Mesodermal cell (in vitro differentiated cells): ENCODE measurements at regions not wholly inside any gene's neighbourhood (a gene's known extent, or its start where the extent isn't known, plus 50 kb on each side); places are given as distances from the start of the nearest gene placed in this dataset.
A peak's percentile ranks its signal among the peaks of the same experiment; 100 is the strongest.
"Not testable (repeated sequence)": the region's sequence is repeated elsewhere in the genome, so short reads cannot be mapped to it uniquely, and the experiment has no call there.

Experiments used
- H3K27ac ChIP-seq: 2 replicates; pipeline ENCODE4 v1.7.0; 2013; ENCODE audit warnings: mild to moderate bottlenecking, low read depth, low read length, moderate library complexity; ENCODE audit not compliant: severe bottlenecking
- H3K36me3 ChIP-seq: 2 replicates; pipeline ENCODE4 v1.7.1; 2013; ENCODE audit warnings: mild to moderate bottlenecking, low read length, moderate library complexity; ENCODE audit not compliant: control insufficient read depth, insufficient read depth
- H3K4me1 ChIP-seq: one replicate; pipeline ENCODE4 v1.7.1; 2013; ENCODE audit warnings: mild to moderate bottlenecking, low read length; ENCODE audit not compliant: insufficient read depth, control insufficient read depth, poor library complexity, severe bottlenecking
- H3K4me3 ChIP-seq: 2 replicates; pipeline ENCODE4 v1.7.0; 2013; ENCODE audit warnings: low read length, control low read depth, mild to moderate bottlenecking; ENCODE audit not compliant: insufficient read depth, poor library complexity, severe bottlenecking; ENCODE audit errors: extremely low read depth
- H3K9me3 ChIP-seq: 2 replicates; pipeline ENCODE4 v1.7.1; 2013; ENCODE audit warnings: mild to moderate bottlenecking, low read length, moderate library complexity; ENCODE audit not compliant: control insufficient read depth
- WGBS, 2 experiments: methylation state at CpG; one replicate each; pipeline ENCODE4 v1.1.5; 2013; ENCODE audit warnings: missing lambda C conversion rate in 2 of 2; ENCODE audit not compliant: insufficient coverage in 2 of 2; 5-methylcytosine and 5-hydroxymethylcytosine counted together

DNA sequence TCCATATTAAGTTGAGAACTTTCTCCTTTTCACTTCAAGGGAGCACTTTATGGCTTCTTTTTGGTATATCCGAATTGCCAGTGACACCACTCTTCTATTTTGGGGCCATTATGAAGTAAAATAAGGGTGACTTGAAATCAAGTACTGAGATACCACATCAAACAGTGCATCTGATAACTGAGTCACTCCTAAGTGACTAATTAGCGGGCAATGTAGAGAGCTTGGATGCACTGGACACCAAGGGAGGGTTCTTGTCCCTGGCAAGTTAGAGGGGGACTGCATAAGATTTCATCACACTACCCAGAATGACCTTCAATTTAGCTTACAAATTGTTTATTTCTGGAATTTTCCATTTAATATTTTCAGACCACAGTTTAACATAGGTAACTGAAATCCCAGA is 813.9 kb upstream of the CDH10 start:
- no peak overlapping the region for H3K4me3 ChIP-seq
- H3K27ac ChIP-seq, result no peak overlapping the region
- H3K9me3 ChIP-seq, result no peaks in the 10 kb centered on the region
- no CpG with 5 or more reads among the region's 2 CpGs for WGBS, 2 experiments
- H3K36me3 ChIP-seq, result no peaks in the 10 kb centered on the region
- H3K4me1 ChIP-seq, result peaks cover 3% of the 10 kb centered on the region

DNA sequence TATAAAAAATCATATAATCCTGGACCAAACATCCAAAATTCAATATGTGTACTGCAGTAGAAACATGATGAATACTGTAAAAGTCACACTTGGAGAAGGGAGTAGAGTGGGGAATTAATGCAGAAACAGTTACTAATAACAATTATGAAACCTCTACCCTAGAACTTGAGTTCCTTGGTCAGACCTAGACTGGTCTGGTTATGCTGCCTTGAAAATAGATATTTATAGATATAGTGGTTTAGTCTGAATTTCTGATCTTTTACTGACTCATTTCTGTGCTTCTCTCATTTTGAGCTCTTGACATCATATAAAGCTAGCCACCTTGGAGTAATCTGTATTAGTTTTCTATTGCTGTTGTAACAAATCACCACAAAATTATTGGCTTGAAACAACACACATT is 808.7 kb upstream of the CDH10 start:
- H3K4me1 ChIP-seq, result peaks cover 4% of the 10 kb centered on the region
- H3K27ac ChIP-seq, result no peak overlapping the region
- no peaks in the 10 kb centered on the region for H3K36me3 ChIP-seq
- H3K4me3 ChIP-seq, result no peak overlapping the region
- H3K9me3 ChIP-seq, result no peaks in the 10 kb centered on the region

DNA sequence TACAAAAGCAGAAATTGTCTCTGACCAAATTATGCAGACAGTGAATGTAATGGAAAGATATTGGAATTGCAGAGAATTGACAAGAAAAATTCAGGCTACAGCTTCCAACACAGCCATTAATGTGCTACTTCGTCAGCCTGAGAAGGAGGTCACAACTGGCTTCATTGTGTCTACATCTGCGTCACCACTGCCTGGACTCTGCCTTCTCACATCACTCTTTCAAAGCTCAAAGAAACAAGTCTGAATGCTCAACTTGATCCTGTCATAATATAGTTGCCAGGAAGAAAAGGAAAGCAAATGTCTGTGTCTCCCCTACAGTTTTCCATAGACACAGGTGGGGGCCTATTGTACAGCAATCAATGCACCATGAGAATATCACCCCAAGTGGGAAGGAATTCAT is 806.5 kb upstream of the CDH10 start:
- no CpG with 5 or more reads among the region's 2 CpGs for WGBS, 2 experiments
- no peaks in the 10 kb centered on the region for H3K36me3 ChIP-seq
- H3K9me3 ChIP-seq, result no peaks in the 10 kb centered on the region
- no peak overlapping the region for H3K27ac ChIP-seq
- H3K4me1 ChIP-seq, result peaks cover 9% of the 10 kb centered on the region
- H3K4me3 ChIP-seq, result no peak overlapping the region

DNA sequence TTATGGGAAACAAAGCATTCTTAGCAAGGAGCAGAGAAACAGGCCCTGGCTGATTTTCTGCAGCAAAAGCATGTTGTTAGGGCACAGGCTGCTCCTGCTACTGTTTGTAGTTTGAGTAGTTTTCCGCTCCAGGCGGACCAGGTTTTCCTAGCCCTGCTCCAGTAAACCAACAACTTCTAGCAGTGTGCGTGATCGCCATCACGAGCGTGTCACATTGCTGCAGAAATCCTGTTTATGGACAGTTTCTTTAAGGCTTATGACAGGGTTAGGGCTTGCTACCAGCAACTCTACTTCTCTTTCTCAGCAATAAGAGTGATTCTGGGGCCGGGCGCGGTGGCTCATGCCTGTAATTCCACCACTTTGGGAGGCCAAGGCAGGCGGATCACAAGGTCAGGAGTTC is 803.9 kb upstream of the CDH10 start:
- Histone ChIP-seq H3K4me1 (peaks cover 9% of the 10 kb centered on the region), H3K36me3 (no peaks in the 10 kb centered on the region), H3K9me3 (no peaks in the 10 kb centered on the region), H3K27ac (peak overlapping the region; percentile 96), H3K4me3 (no peak overlapping the region)
- 63 to 96% methylated on average over 4 to 9 of the region's 10 CpGs for WGBS, 2 experiments

DNA sequence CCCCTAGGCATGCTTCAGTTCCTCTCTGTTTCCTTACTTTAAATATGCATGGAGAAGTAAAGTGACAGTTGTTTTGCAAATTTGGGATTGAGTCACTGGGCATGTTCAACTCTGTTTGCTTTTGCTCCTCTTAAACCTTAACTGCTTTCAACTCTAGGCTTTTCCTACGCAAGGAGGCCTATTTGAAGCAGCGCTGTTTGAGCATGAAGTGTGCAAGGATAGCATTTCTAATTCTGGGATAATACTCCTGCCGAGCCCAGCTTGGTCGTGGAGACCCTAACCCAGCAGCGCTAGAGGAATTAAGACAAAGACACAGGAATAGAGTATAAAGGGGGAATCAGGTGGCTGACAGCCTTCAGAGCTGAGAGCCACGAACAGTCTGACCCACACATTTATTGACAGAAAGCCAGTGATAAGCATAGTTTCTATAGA is 803.4 kb upstream of the CDH10 start:
- Histone ChIP-seq H3K9me3 (no peaks in the 10 kb centered on the region), H3K36me3 (no peaks in the 10 kb centered on the region), H3K27ac (peak overlapping the region; percentile 96), H3K4me3 (no peak overlapping the region), H3K4me1 (peaks cover 9% of the 10 kb centered on the region)
- WGBS, 2 experiments, result 8% methylated on average over 4 of the region's 6 CpGs; no CpG with 5 or more reads in 1 of the 2 experiments

DNA sequence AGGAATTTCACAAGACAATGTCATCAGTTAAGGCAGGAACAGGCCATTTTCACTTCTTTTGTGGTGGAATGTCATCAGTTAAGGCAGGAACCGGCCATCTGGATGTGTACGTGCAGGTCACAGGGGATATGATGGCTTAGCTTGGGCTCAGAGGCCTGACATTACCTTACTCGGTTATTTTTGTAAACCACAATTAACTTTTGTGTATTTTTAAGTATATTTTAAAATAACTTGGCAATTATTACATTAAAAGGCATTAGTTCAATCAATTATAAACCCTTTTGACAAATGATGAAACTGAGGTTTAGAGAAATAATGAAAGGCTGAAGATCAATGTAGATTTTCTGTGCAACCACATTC is 801.3 kb upstream of the CDH10 start:
- H3K9me3 ChIP-seq, H3K4me3 ChIP-seq, H3K36me3 ChIP-seq, H3K4me1 ChIP-seq: not testable (repeated sequence)
- no CpG with 5 or more reads among the region's 3 CpGs for WGBS, 2 experiments
- H3K27ac ChIP-seq, result peak overlapping the region; percentile 50

DNA sequence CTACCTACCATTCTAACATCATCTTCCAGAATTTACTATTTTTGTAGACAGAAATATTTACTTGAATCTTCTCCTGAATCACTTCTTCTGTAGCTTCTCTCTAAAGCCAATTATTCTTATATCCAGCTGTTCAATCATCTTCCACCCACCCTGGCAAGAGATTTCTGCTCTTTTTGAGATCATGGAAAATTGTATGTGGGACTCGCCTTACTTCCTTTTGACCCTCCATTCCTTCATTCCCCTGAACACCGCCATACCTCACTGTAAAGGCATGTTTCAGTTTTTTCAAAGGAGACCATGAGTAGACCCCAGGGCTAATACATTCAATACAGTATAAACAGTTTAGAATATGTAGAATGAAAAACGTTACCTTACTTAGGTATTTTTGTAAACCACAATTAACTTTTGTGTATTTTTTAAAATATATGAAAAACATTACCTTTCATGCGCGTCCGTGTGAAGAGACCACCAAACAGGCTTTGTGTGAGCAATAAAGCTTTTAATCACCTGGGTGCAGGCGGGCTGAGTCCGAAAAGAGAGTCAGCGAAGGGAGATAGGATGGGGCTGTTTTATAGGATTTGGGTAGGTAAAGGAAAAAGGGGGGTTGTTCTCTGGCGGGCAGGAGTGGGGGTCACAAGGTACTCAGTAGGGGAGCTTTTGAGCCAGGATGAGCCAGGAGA is 800.7 kb upstream of the CDH10 start:
- not testable (repeated sequence) for H3K9me3 ChIP-seq, H3K4me1 ChIP-seq, H3K36me3 ChIP-seq
- WGBS, 2 experiments, result 0% methylated on average over 3 of the region's 10 CpGs; no CpG with 5 or more reads in 1 of the 2 experiments
- H3K27ac ChIP-seq, result peak overlapping the region; percentile 88
- H3K4me3 ChIP-seq, result peak overlapping the region; percentile 32

DNA sequence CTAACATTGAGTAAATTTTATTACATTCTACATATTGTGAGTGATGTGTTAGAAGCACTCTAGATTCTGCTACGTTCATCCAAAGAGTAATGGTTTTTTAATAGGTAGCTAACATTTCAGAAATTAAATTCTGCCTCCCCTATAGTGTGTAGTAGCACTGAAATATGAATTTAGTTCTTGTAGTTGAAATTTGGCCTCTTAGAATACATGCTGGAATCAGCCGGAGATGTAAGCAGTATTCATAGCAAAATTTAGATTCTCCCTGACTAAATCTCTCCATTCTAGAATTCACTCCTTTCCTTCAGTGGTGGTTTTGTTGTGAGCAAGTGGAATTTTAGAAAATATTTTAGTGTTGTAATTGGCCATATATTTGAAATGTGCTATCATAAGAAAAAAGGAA is 799.9 kb upstream of the CDH10 start:
- Histone ChIP-seq H3K27ac (peak overlapping the region; percentile 88), H3K9me3 (no peaks in the 10 kb centered on the region), H3K36me3 (no peaks in the 10 kb centered on the region), H3K4me1 (peaks cover 6% of the 10 kb centered on the region), H3K4me3 (peak overlapping the region; percentile 32)
- no CpG with 5 or more reads among the region's 2 CpGs for WGBS, 2 experiments

DNA sequence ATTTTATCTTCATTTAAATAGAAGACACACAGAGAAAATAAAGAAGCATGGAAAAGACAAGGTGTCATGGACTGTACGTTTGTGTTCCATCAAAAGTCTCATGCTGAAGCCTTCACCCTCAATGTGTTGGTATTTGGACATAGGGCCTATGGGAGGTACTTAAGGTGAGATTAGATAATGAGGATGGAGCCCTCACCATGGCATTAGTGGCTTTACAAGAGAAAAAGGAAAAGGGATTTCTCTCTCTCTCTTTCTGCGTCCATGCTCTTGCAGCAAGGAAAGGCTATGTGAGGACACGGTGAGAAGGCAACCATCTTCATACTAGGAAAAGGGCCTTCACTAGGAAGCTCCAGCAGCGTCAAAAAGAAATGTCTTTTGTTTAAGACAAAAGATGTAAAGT is 797.0 kb upstream of the CDH10 start:
- WGBS, 2 experiments, result 12% methylated on average over 3 of the region's 4 CpGs; no CpG with 5 or more reads in 1 of the 2 experiments
- Histone ChIP-seq H3K4me3 (no peak overlapping the region), H3K27ac (no peak overlapping the region), H3K9me3 (no peaks in the 10 kb centered on the region), H3K36me3 (no peaks in the 10 kb centered on the region), H3K4me1 (peaks cover 2% of the 10 kb centered on the region)

- no peak overlapping the region for H3K4me3 ChIP-seq
Measured at GRCh38 chr5:25439025-25439424, 794.2 kb upstream of the CDH10 start.

DNA sequence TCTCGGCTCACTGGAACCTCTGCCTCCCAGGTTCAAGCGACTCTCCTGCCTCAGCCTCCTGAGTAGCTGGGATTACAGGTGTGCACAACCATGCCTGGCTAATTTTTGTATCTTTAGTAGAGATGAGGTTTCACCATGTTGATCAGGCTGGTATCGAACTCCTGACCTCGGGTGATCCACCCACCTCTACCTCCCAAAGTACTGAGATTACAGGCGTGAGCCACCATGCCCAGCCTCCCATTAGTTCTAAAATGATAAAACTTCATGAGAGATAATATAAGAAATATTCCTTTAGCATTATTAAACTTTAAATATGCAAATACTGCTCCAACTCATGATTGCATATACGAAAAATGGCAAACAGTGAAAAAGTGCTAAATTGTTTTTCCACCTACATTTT is 793.6 kb upstream of the CDH10 start:
- not testable (repeated sequence) for H3K9me3 ChIP-seq, H3K36me3 ChIP-seq, H3K27ac ChIP-seq, H3K4me3 ChIP-seq, H3K4me1 ChIP-seq
- 83% methylated on average over 1 of the region's 6 CpGs; no CpG with 5 or more reads in 1 of the 2 experiments for WGBS, 2 experiments

More at GRCh38 chr5:25439025-25439424, 794.2 kb upstream of the CDH10 start:
- no peaks in the 10 kb centered on the region for H3K9me3 ChIP-seq
- 90% methylated on average over 2 of the region's 5 CpGs; no CpG with 5 or more reads in 1 of the 2 experiments for WGBS, 2 experiments
- peak overlapping the region; percentile 56 for H3K27ac ChIP-seq
- H3K4me1 ChIP-seq, result peaks cover 2% of the 10 kb centered on the region
- no peaks in the 10 kb centered on the region for H3K36me3 ChIP-seq
